ENCODE measurements at regions not wholly inside any gene's neighbourhood (a gene's known extent, or its start where the extent isn't known, plus 50 kb on each side); places are given as distances from the start of the nearest gene placed in this dataset.

DNA sequence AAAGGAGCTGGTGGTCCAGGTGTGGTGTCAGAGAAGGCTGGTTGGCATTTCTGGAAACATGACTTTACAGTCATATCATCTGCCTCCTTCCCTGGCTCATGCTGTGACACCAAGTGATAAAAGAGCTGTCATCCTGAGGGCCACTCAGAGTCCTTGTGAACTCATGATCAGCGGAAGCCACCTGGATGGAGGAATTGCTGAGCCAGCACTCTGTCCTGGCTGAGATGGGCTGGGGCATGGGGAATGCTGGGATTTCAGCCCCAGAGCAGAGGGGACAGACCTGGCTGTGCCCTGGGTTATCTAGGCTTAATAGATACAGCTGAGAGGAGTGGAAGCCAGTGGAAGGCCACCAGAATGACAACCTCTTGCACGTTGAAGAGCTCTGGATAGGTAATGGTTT lies 214.3 kb downstream of the DHX35 start:
- TF ChIP-seq, protein P1, sequence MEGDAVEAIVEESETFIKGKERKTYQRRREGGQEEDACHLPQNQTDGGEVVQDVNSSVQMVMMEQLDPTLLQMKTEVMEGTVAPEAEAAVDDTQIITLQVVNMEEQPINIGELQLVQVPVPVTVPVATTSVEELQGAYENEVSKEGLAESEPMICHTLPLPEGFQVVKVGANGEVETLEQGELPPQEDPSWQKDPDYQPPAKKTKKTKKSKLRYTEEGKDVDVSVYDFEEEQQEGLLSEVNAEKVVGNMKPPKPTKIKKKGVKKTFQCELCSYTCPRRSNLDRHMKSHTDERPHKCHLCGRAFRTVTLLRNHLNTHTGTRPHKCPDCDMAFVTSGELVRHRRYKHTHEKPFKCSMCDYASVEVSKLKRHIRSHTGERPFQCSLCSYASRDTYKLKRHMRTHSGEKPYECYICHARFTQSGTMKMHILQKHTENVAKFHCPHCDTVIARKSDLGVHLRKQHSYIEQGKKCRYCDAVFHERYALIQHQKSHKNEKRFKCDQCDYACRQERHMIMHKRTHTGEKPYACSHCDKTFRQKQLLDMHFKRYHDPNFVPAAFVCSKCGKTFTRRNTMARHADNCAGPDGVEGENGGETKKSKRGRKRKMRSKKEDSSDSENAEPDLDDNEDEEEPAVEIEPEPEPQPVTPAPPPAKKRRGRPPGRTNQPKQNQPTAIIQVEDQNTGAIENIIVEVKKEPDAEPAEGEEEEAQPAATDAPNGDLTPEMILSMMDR (IDR thresholded peaks at IDR 0.05), result no peak
- TF ChIP-seq POLR2AphosphoS5 (IDR thresholded peaks at IDR 0.05) (no peak), POLR2A (IDR thresholded peaks at IDR 0.05) (no peak), EP300 (IDR thresholded peaks at IDR 0.05) (no peak)
